ENCODE measurements at regions not wholly inside any gene's neighbourhood (a gene's known extent, or its start where the extent isn't known, plus 50 kb on each side); places are given as distances from the start of the nearest gene placed in this dataset.
A peak's percentile ranks its signal among the peaks of the same experiment; 100 is the strongest.

GRCh38 chr3:77868725-77869124 is 828.8 kb downstream of the ROBO2 start:
- no peak for DNase-seq (ENCODE audit: low spot score)

GRCh38 chr3:77869423-77869822 is 829.5 kb downstream of the ROBO2 start:
- DNase-seq (ENCODE audit: low spot score), result no peak

GRCh38 chr3:77871436-77871835 is 831.5 kb downstream of the ROBO2 start:
- no peak for DNase-seq (ENCODE audit: low spot score)

DNA sequence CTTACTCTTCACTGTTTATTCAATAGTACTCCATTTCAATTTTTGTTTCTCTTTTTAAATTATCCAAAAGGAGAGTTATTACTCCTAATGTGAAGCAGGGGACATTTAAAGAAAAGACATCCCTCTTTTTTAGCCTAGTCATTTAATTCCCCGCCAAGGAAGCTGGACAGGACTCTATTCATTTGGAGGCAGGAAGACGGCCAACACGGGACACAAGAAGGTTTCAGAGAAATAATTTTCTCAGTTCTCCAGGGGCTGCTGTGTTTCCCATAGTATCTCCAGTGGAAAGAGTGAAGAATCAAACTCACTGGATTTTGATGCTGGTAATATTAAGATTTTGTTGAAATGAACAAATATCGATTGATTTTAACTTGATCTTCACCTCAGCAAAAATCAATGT is 833.7 kb downstream of the ROBO2 start:
- DNase-seq (ENCODE audit: low spot score), result peak; percentile 35

DNA sequence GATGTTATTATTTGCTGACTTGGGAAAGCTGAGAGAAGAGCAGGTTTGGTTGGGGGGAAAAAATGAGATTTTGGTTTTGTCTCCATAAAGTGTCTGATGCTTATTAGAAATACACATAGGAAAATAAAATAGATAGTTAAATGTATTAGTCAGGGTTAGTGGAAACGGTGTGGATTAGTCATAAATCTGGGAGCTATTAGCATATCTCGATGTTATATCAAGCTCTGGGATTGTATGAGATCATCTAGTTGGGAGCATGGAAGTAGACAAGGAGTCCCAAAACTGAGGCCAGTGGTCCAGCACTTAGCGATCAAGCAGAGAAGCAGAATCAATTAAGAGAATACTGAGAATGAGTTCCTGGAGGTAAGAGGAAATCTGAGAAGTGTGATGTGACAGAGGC is 845.5 kb downstream of the ROBO2 start:
- no peak for DNase-seq (ENCODE audit: low spot score)

GRCh38 chr3:77887611-77888010 is 847.7 kb downstream of the ROBO2 start:
- no peak for DNase-seq (ENCODE audit: low spot score)

- DNase-seq (ENCODE audit: low spot score), result no peak
These were observed 849.7 kb downstream of the ROBO2 start for GRCh38 chr3:77889616-77890015.

DNA sequence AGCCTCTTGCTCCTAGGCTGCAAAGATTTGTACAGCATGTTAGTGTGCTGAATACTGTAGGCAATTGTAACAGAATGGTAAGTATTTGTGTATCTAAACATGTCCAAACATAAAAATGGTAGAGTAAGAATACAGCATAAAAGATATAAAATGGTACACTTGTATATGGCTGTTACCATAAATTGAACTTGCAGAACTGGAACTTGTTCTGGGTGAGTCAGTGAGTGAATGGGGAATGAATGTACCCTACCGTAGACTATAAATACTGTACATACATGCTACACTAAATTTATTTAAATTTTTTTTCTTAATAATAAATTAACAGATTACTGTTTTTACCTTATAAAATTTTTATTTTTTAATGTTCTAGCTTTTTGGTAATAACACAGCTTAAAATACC is 858.7 kb downstream of the ROBO2 start:
- DNase-seq (ENCODE audit: low spot score), result no peak

- no peak for DNase-seq (ENCODE audit: low spot score)
These were observed 862.8 kb downstream of the ROBO2 start for GRCh38 chr3:77902675-77903074.

DNA sequence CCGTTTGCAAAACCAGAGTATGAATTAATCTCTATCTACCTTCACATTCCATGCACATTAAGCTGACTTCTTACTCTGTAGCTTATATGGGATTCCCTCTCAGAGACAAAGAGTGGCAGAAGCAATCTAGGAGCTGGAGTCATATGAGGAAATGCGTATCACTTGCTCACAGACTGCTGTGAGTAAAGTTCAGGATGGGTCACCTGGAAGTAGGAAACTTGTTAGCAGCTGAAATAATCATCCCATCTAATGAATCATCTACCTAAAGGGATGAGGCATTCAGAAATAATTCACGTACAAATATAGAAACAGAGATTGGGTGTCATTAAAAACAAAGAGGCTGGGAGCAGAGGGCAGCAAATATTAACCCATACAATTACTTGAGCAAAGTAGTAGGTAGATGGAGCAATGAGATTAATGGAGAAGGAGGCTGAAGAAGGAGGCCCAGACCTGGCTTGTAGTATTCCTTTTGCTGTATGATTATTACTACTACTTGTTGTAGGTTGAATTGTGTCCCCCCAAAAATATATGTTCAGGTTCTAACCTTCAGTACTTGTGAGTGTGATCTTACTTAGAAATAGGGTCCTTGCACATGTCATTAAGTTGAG is 866.3 kb downstream of the ROBO2 start:
- DNase-seq (ENCODE audit: low spot score), result no peak

- no peak for DNase-seq (ENCODE audit: low spot score)
These were observed 873.8 kb downstream of the ROBO2 start for GRCh38 chr3:77913524-77914174.

DNA sequence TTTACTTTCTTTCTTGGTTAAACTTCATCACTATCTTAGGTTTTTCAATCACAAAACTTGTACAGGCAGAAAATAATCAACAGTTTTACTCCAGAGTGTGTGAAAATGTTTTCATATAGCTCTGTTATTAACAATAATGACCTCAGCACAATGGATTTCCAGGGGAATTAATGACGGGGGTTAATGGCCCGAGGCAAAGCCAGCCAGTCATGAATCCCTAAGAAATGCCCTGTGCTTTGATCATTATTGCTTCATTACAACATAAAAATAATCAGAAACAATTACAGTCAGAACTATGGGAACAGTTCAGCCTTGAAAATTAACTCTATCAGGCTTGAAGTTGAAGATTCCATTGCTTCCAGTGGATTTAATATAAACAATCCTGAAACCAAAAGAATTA is 875.4 kb downstream of the ROBO2 start:
- DNase-seq (ENCODE audit: low spot score), result no peak

GRCh38 chr3:77917225-77917624 is 877.3 kb downstream of the ROBO2 start:
- DNase-seq (ENCODE audit: low spot score), result no peak

- DNase-seq (ENCODE audit: low spot score), result no peak
These were observed 879.3 kb downstream of the ROBO2 start for GRCh38 chr3:77919244-77919643.

GRCh38 chr3:77931255-77932009 is 891.5 kb downstream of the ROBO2 start:
- DNase-seq (ENCODE audit: low spot score), result peak; percentile 53

- DNase-seq (ENCODE audit: low spot score), result no peak
These were observed 893.0 kb downstream of the ROBO2 start for GRCh38 chr3:77932926-77933325.

- no peak for DNase-seq (ENCODE audit: low spot score)
These were observed 894.0 kb downstream of the ROBO2 start for GRCh38 chr3:77933926-77934325.

GRCh38 chr3:77935418-77935817 is 895.5 kb downstream of the ROBO2 start:
- DNase-seq (ENCODE audit: low spot score), result no peak

GRCh38 chr3:77939726-77940125 is 899.8 kb downstream of the ROBO2 start:
- no peak for DNase-seq (ENCODE audit: low spot score)

DNA sequence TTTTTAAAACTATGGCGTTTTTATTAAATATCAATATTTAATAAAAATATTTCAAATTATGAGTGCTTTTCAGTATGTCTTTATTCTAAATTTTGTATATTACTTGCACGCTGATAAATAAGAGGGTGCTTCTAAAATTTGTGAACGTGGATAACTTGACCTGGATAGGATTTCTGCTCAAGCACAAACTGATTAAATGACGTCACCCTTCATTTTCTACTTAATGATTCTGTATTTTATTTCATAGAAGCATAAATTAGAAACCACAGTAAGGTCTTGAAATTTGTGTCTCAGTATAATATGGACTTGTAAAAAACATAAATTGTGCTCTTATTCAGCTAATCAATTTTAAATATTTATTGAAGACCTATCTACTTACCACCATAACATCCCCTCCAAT is 903.7 kb downstream of the ROBO2 start:
- DNase-seq (ENCODE audit: low spot score), result no peak

DNA sequence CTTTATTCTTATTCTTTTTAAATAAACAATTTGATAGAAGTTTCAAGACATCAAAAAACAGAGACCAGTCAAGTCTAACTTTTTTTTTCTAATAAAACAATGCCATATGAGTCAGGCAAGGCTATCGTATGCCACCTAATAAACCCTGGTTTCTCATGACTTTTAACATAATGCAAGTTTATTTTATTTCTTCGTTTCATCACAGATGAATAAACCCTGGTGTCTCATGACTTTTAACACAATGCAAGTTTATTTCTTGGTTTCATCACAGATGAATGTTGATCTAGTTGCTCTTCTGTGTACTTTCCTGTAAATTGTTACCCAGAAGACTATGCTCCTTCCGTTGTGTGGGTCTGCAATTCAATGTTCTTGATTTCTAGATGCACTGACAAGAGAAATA is 905.4 kb downstream of the ROBO2 start:
- DNase-seq (ENCODE audit: low spot score), result no peak

DNA sequence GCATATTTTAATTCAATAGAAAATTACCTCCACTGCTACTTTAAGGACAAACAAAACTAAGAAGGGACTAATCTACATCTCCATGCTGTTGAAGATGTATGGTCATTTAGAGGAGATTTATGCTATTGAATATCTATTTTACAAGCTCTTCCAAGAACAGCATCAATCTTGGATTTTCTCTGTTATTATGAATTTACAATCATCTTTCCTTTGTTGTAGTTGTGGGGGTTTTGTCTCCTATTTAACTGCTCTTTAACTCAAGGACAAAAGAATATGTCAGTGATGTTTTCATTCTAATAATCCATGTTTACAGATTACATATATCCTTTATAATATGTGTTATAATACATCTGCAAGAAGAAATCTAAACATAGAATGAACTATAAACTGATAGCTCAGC is 907.8 kb downstream of the ROBO2 start:
- DNase-seq (ENCODE audit: low spot score), result no peak

GRCh38 chr3:77967621-77968020 is 927.7 kb downstream of the ROBO2 start:
- DNase-seq (ENCODE audit: low spot score), result no peak

Measured in pons (tissue), 1 donor.